Lower lobe of right lung (tissue), 2 donors: ENCODE measurements at regions not wholly inside any gene's neighbourhood (a gene's known extent, or its start where the extent isn't known, plus 50 kb on each side); places are given as distances from the start of the nearest gene placed in this dataset.
A peak's percentile ranks its signal among the peaks of the same experiment; 100 is the strongest.

Source experiments
- ATAC-seq, 2 donors: fragments of 200-7000 bp; cut with Tn5 transposase; one replicate each; pipeline ENCODE4 v1.9.1; 2020 to 2022; ENCODE audit warnings: mild to moderate bottlenecking in 2 of 2, moderate library complexity in 2 of 2
- DNase-seq: peaks from one replicate; pipeline ENCODE4 v3.0.0-alpha.2; 2020
- H3K27ac ChIP-seq: fragments of 200-600 bp; one replicate; pipeline ENCODE4 v1.8.0; 2022
- H3K27me3 ChIP-seq: fragments of 200-600 bp; one replicate; pipeline ENCODE4 v1.8.0; 2022; ENCODE audit warnings: low read depth
- H3K36me3 ChIP-seq: fragments of 200-600 bp; one replicate; pipeline ENCODE4 v1.8.0; 2022; ENCODE audit warnings: mild to moderate bottlenecking
- H3K4me1 ChIP-seq: fragments of 200-600 bp; one replicate; pipeline ENCODE4 v1.8.0; 2022
- H3K4me3 ChIP-seq: fragments of 200-600 bp; one replicate; pipeline ENCODE4 v1.8.0; 2022; ENCODE audit warnings: mild to moderate bottlenecking
- H3K9me3 ChIP-seq: fragments of 200-600 bp; one replicate; pipeline ENCODE4 v1.8.0; 2022
- intact Hi-C: fragments of 100-400 bp; cut with DNase I; formaldehyde crosslinking; loops from one replicate; pipeline ENCODE4 v1.11.0; 2022
- TF ChIP-seq, protein P1 (sequence below): fragments of 200-600 bp; IDR thresholded peaks from one replicate; pipeline ENCODE4 v1.8.0; 2022; ENCODE audit warnings: antibody characterized with exemption, mild to moderate bottlenecking
- donor health status: DM: no; HTN: yes; CAD: no; lungs with severe emphysema.

DNA sequence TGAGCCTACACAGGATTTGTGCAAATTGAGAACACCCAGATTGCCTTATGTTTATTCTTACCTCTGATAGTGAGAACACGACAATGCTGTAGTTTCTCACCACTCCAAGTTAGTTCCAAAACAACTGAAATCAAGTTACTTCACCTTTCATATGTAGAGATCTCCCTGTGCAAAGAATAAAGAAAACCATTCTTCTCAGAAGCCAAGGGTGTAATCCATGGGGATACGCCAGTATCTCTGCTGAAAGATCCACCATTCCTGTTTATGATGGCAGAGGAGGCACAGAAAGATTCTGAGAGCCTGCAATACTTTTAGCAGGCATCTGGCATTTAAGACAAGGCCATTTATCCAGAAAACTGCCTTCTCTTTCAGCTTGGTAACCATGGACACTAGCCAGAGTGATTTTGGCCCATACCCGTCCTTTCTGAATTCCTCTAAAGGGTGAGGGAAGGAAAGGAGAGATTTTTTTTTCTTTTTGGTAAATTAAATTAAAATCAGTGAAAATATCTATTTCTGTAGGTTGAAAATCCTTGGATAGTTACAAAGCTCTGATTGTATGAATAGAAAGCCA lies 355.4 kb upstream of the FAR2 start:
- no peaks in the 10 kb centered on the region for H3K4me1 ChIP-seq
- no peaks in the 10 kb centered on the region for H3K27me3 ChIP-seq
- intact Hi-C loops: no loop called here
- no peaks in the 10 kb centered on the region for H3K9me3 ChIP-seq
- TF ChIP-seq, protein P1, sequence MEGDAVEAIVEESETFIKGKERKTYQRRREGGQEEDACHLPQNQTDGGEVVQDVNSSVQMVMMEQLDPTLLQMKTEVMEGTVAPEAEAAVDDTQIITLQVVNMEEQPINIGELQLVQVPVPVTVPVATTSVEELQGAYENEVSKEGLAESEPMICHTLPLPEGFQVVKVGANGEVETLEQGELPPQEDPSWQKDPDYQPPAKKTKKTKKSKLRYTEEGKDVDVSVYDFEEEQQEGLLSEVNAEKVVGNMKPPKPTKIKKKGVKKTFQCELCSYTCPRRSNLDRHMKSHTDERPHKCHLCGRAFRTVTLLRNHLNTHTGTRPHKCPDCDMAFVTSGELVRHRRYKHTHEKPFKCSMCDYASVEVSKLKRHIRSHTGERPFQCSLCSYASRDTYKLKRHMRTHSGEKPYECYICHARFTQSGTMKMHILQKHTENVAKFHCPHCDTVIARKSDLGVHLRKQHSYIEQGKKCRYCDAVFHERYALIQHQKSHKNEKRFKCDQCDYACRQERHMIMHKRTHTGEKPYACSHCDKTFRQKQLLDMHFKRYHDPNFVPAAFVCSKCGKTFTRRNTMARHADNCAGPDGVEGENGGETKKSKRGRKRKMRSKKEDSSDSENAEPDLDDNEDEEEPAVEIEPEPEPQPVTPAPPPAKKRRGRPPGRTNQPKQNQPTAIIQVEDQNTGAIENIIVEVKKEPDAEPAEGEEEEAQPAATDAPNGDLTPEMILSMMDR: no peak
- ATAC-seq (no peak), DNase-seq (no peak)
- H3K36me3 ChIP-seq: no peaks in the 10 kb centered on the region
- H3K4me3 ChIP-seq: no peak overlapping the region
- no peak overlapping the region for H3K27ac ChIP-seq

DNA sequence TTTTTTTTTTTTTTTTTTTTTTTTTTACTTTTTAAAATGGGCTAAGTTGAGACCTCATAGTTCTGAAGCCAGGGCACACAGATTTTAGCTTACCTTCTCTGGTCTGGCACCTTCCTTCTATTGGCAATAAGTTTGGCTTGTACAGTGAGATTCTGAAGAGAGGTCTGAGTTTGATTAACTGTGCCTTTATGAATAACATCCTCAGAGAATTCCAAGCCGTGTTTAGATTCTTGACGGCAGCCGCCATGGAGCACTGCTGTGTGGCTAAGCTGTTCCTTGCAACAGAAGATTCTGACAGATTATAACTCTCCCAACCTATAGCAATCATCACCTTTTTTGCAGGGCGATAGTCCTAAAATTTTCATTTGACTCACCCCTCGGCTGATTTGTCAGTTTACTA lies 354.9 kb upstream of the FAR2 start:
- DNase-seq (no peak), ATAC-seq (no peak)
- Histone ChIP-seq H3K4me1 (no peaks in the 10 kb centered on the region), H3K4me3 (no peak overlapping the region), H3K36me3 (no peaks in the 10 kb centered on the region), H3K27ac (no peak overlapping the region), H3K9me3 (no peaks in the 10 kb centered on the region), H3K27me3 (no peaks in the 10 kb centered on the region)
- intact Hi-C loops: no loop called here
- TF ChIP-seq, protein P1: no peak

DNA sequence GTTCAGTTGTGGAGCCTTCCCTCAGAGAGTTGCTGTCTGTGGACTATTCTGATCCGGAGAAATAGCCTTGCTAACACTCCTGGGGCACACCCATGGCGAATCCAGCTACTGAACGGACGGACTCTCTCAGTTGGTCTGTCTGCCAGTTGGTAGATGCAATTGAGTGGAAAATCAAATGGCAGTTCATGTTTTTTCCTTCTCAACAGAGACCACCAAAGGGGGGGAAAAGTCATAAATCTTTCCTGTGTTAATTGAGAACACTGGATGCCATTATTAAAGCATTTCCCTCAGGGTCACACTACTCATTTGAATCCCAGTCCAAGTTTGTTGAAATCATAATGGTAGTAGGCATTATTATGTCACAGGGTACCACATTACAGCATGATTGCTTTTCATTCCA lies 354.3 kb upstream of the FAR2 start:
- H3K27ac ChIP-seq: no peak overlapping the region
- H3K4me1 ChIP-seq: no peaks in the 10 kb centered on the region
- no peak for ATAC-seq
- no peaks in the 10 kb centered on the region for H3K27me3 ChIP-seq
- TF ChIP-seq, protein P1: no peak
- H3K9me3 ChIP-seq: no peaks in the 10 kb centered on the region
- intact Hi-C loops: no loop called here
- no peak for DNase-seq
- H3K4me3 ChIP-seq: no peak overlapping the region
- H3K36me3 ChIP-seq: no peaks in the 10 kb centered on the region

DNA sequence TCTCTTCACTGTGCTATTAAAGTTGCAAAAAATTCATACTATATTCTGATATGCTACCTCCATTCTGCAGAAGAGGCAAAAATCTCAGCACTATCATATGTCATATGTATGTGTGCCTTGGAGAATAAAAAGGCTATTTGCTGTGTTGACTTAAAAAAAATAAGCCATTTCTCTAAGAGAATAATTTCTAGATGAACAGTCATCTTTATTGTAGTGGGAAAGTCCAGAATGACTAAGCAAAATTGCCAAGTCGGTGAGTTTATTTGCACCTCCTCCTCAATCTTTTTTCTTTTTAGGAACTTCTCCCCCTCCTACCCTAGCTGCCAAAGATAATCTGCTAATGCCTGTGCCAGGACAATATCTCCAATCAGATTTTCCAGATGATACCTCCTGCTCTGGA lies 353.8 kb upstream of the FAR2 start:
- H3K4me3 ChIP-seq: no peak overlapping the region
- ATAC-seq (no peak), DNase-seq (no peak)
- intact Hi-C loops: no loop called here
- TF ChIP-seq, protein P1: no peak
- H3K27me3 ChIP-seq: no peaks in the 10 kb centered on the region
- H3K4me1 ChIP-seq: no peaks in the 10 kb centered on the region
- H3K27ac ChIP-seq: no peak overlapping the region
- no peaks in the 10 kb centered on the region for H3K9me3 ChIP-seq
- H3K36me3 ChIP-seq: no peaks in the 10 kb centered on the region

DNA sequence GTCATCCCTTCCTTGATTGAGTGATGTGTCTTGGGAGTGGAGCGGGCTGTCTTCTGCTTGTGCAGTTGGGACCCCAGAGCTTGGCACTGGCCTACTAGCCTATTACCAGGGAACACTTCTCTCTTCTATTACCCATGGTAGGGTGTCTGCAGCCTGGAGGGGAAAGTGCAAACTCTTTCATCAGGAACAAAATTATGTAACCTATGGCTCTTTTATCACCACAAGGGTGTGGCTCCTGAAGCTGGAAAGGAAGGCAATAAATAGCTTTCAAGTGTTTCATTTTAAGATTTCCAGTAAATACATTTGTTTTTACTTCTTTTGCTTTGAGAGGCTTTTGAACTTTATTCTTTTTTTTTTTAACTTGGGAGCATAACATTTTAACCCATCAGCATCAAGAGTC lies 349.7 kb upstream of the FAR2 start:
- Histone ChIP-seq H3K4me1 (no peaks in the 10 kb centered on the region), H3K27me3 (no peaks in the 10 kb centered on the region), H3K36me3 (no peaks in the 10 kb centered on the region), H3K27ac (no peak overlapping the region), H3K4me3 (no peak overlapping the region), H3K9me3 (no peaks in the 10 kb centered on the region)
- TF ChIP-seq, protein P1: no peak
- ATAC-seq (peak; percentile 72 to 84), DNase-seq (peak; percentile 54)
- intact Hi-C loops: no loop called here

DNA sequence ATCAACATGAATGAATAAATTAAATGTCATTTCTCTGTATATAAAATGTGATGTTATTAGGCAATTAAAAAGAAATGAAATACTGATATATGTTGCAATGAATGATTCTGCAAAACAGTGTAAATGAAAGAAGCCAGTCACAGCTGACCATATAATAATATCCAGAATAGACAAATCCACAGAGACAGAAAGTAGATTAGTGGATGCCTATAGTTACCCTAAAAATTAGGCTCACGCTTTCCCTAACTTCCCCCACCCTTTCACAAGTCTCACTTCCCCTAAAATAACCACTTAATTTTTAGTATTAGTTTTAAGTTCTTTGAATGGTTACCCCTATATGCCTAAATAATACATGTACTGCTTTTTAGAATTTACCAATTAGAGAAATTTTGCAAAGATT lies 348.9 kb upstream of the FAR2 start:
- Histone ChIP-seq H3K4me3 (no peak overlapping the region), H3K4me1 (no peaks in the 10 kb centered on the region), H3K36me3 (no peaks in the 10 kb centered on the region), H3K27ac (no peak overlapping the region), H3K27me3 (no peaks in the 10 kb centered on the region), H3K9me3 (no peaks in the 10 kb centered on the region)
- DNase-seq (no peak), ATAC-seq (peak; percentile 66 to 75)
- TF ChIP-seq, protein P1: no peak
- intact Hi-C loops: no loop called here
